ENCODE measurements at regions not wholly inside any gene's neighbourhood (a gene's known extent, or its start where the extent isn't known, plus 50 kb on each side); places are given as distances from the start of the nearest gene placed in this dataset.

- ATAC-seq (no peak), DNase-seq (no peak)
- ChIA-PET POLR2A (interaction anchor here (0.7 kb wide), 1 partner anchor 21 kb away, joined by 3 read pairs; no protein-coding TSS in a partner anchor), CTCF (no interaction called here)
- Mint-ChIP-seq H3K27ac (no peak overlapping the region), H3K27me3 (peaks cover 10% of the 10 kb centered on the region), H3K4me1 (ENCODE audit: low read depth) (no peaks in the 10 kb centered on the region), H3K4me3 (no peak overlapping the region), H3K9me3 (no peaks in the 10 kb centered on the region), H3K36me3 (ENCODE audit: low read depth) (no peaks in the 10 kb centered on the region)
- no peak for TF ChIP-seq CTCF (IDR thresholded peaks at IDR 0.05)
- intact Hi-C loops (cut with micrococcal nuclease): no loop called here
Measured at GRCh38 chr3:115536171-115536570, 87.1 kb upstream of the GAP43 start.

- DNase-seq (no peak), ATAC-seq (no peak)
- POLR2A ChIA-PET: no interaction called here
- Mint-ChIP-seq H3K27me3 (peaks cover 8% of the 10 kb centered on the region), H3K36me3 (ENCODE audit: low read depth) (no peaks in the 10 kb centered on the region), H3K4me1 (ENCODE audit: low read depth) (no peaks in the 10 kb centered on the region), H3K9me3 (no peaks in the 10 kb centered on the region), H3K27ac (no peak overlapping the region), H3K4me3 (no peak overlapping the region)
- intact Hi-C loops (cut with micrococcal nuclease): no loop called here
- CTCF ChIA-PET: no interaction called here
- no peak for TF ChIP-seq CTCF (IDR thresholded peaks at IDR 0.05)
Measured at GRCh38 chr3:115537669-115538068, 85.6 kb upstream of the GAP43 start.

- intact Hi-C loops (cut with micrococcal nuclease): no loop called here
- H3K4me1 Mint-ChIP-seq (ENCODE audit: low read depth): no peaks in the 10 kb centered on the region
- CTCF ChIA-PET: no interaction called here
- no peak overlapping the region for H3K4me3 Mint-ChIP-seq
- DNase-seq (no peak), ATAC-seq (no peak)
- no peak overlapping the region for H3K27ac Mint-ChIP-seq
- TF ChIP-seq CTCF (IDR thresholded peaks at IDR 0.05): no peak
- POLR2A ChIA-PET: no interaction called here
- H3K27me3 Mint-ChIP-seq: peaks cover 8% of the 10 kb centered on the region
- H3K9me3 Mint-ChIP-seq: no peaks in the 10 kb centered on the region
- H3K36me3 Mint-ChIP-seq (ENCODE audit: low read depth): no peaks in the 10 kb centered on the region
Measured at GRCh38 chr3:115547207-115547606, 76.1 kb upstream of the GAP43 start.

GRCh38 chr3:115548611-115549010 lies 74.7 kb upstream of the GAP43 start:
- H3K9me3 Mint-ChIP-seq: no peaks in the 10 kb centered on the region
- ChIA-PET CTCF (interaction anchor here (1.2 kb wide), 1 partner anchor 9 kb away, joined by 3 read pairs; no protein-coding TSS in a partner anchor), POLR2A (no interaction called here)
- H3K27ac Mint-ChIP-seq: no peak overlapping the region
- no peaks in the 10 kb centered on the region for H3K4me1 Mint-ChIP-seq (ENCODE audit: low read depth)
- TF ChIP-seq CTCF (IDR thresholded peaks at IDR 0.05): no peak
- ATAC-seq (no peak), DNase-seq (no peak)
- no peaks in the 10 kb centered on the region for H3K36me3 Mint-ChIP-seq (ENCODE audit: low read depth)
- intact Hi-C loops (cut with micrococcal nuclease): no loop called here
- peaks cover 9% of the 10 kb centered on the region for H3K27me3 Mint-ChIP-seq
- H3K4me3 Mint-ChIP-seq: no peak overlapping the region

- no peaks in the 10 kb centered on the region for H3K36me3 Mint-ChIP-seq (ENCODE audit: low read depth)
- intact Hi-C loops (cut with micrococcal nuclease): no loop called here
- no peak overlapping the region for H3K4me3 Mint-ChIP-seq
- POLR2A ChIA-PET: no interaction called here
- CTCF ChIA-PET: interaction anchor here (1.2 kb wide), 1 partner anchor 10 kb away, joined by 3 read pairs; no protein-coding TSS in a partner anchor
- H3K27me3 Mint-ChIP-seq: peaks cover 9% of the 10 kb centered on the region
- no peak for TF ChIP-seq CTCF (IDR thresholded peaks at IDR 0.05)
- no peak for ATAC-seq
- H3K27ac Mint-ChIP-seq: no peak overlapping the region
- no peaks in the 10 kb centered on the region for H3K4me1 Mint-ChIP-seq (ENCODE audit: low read depth)
- no peak for DNase-seq
- H3K9me3 Mint-ChIP-seq: no peaks in the 10 kb centered on the region
Measured at GRCh38 chr3:115549071-115549470, 74.2 kb upstream of the GAP43 start.
